HUES6 (cell line): ENCODE measurements at regions not wholly inside any gene's neighbourhood (a gene's known extent, or its start where the extent isn't known, plus 50 kb on each side); places are given as distances from the start of the nearest gene placed in this dataset.

Experiments
- H3K27ac ChIP-seq: 2 replicates; pipeline ENCODE4 v1.7.0; 2013; ENCODE audit warnings: low read depth, mild to moderate bottlenecking, low read length, inconsistent platforms
- H3K27me3 ChIP-seq: 2 replicates; pipeline ENCODE4 v1.6.1; 2013; ENCODE audit warnings: low read length; ENCODE audit not compliant: control insufficient read depth, insufficient read depth
- H3K36me3 ChIP-seq: 2 replicates; pipeline ENCODE4 v1.6.1; 2013; ENCODE audit warnings: low read length; ENCODE audit not compliant: control insufficient read depth, insufficient read depth
- H3K4me1 ChIP-seq: 2 replicates; pipeline ENCODE4 v1.6.1; 2013; ENCODE audit warnings: low read length; ENCODE audit not compliant: control insufficient read depth, insufficient read depth
- H3K4me3 ChIP-seq: 2 replicates; pipeline ENCODE4 v1.5.1; 2013; ENCODE audit warnings: low read depth, low read length
- H3K9ac ChIP-seq: one replicate; pipeline ENCODE4 v1.6.1; 2013; ENCODE audit warnings: mild to moderate bottlenecking, low read length
- H3K9me3 ChIP-seq: 2 replicates; pipeline ENCODE4 v1.6.1; 2013; ENCODE audit warnings: low read depth, low read length; ENCODE audit not compliant: control insufficient read depth, insufficient read depth

- no peak overlapping the region for H3K9ac ChIP-seq
- no peak overlapping the region for H3K4me3 ChIP-seq
- no peak overlapping the region for H3K27ac ChIP-seq
- peaks cover 5% of the 10 kb centered on the region for H3K4me1 ChIP-seq
- H3K9me3 ChIP-seq: no peaks in the 10 kb centered on the region
- no peaks in the 10 kb centered on the region for H3K36me3 ChIP-seq
- H3K27me3 ChIP-seq: no peaks in the 10 kb centered on the region
These were observed 417.9 kb downstream of the NR2F1-AS1 start for GRCh38 chr5:93163010-93163663.

GRCh38 chr5:93161661-93162654 lies 419.1 kb downstream of the NR2F1-AS1 start:
- Histone ChIP-seq H3K4me1 (peaks cover 5% of the 10 kb centered on the region), H3K9me3 (no peaks in the 10 kb centered on the region), H3K27ac (no peak overlapping the region), H3K9ac (no peak overlapping the region), H3K36me3 (no peaks in the 10 kb centered on the region), H3K4me3 (no peak overlapping the region), H3K27me3 (no peaks in the 10 kb centered on the region)

GRCh38 chr5:93158841-93159240 lies 422.2 kb downstream of the NR2F1-AS1 start:
- Histone ChIP-seq H3K36me3 (no peaks in the 10 kb centered on the region), H3K27me3 (no peaks in the 10 kb centered on the region), H3K9ac (no peak overlapping the region), H3K4me3 (no peak overlapping the region), H3K27ac (no peak overlapping the region), H3K9me3 (no peaks in the 10 kb centered on the region), H3K4me1 (peaks cover 5% of the 10 kb centered on the region)

- H3K4me1 ChIP-seq: no peaks in the 10 kb centered on the region
- no peak overlapping the region for H3K4me3 ChIP-seq
- H3K9me3 ChIP-seq: no peaks in the 10 kb centered on the region
- H3K36me3 ChIP-seq: no peaks in the 10 kb centered on the region
- no peak overlapping the region for H3K27ac ChIP-seq
- no peak overlapping the region for H3K9ac ChIP-seq
- H3K27me3 ChIP-seq: no peaks in the 10 kb centered on the region
These were observed 424.5 kb downstream of the NR2F1-AS1 start for GRCh38 chr5:93156566-93156965.

GRCh38 chr5:93154535-93154934 lies 426.5 kb downstream of the NR2F1-AS1 start:
- H3K36me3 ChIP-seq: no peaks in the 10 kb centered on the region
- H3K9me3 ChIP-seq: no peaks in the 10 kb centered on the region
- no peak overlapping the region for H3K9ac ChIP-seq
- no peaks in the 10 kb centered on the region for H3K4me1 ChIP-seq
- no peak overlapping the region for H3K27ac ChIP-seq
- no peaks in the 10 kb centered on the region for H3K27me3 ChIP-seq
- no peak overlapping the region for H3K4me3 ChIP-seq

GRCh38 chr5:93153461-93153860 lies 427.6 kb downstream of the NR2F1-AS1 start:
- Histone ChIP-seq H3K4me1 (no peaks in the 10 kb centered on the region), H3K9ac (no peak overlapping the region), H3K9me3 (no peaks in the 10 kb centered on the region), H3K27me3 (no peaks in the 10 kb centered on the region), H3K4me3 (no peak overlapping the region), H3K36me3 (no peaks in the 10 kb centered on the region), H3K27ac (no peak overlapping the region)

GRCh38 chr5:93151896-93152295 lies 429.1 kb downstream of the NR2F1-AS1 start:
- no peaks in the 10 kb centered on the region for H3K4me1 ChIP-seq
- H3K9me3 ChIP-seq: no peaks in the 10 kb centered on the region
- H3K36me3 ChIP-seq: no peaks in the 10 kb centered on the region
- no peaks in the 10 kb centered on the region for H3K27me3 ChIP-seq
- no peak overlapping the region for H3K4me3 ChIP-seq
- H3K27ac ChIP-seq: no peak overlapping the region
- H3K9ac ChIP-seq: no peak overlapping the region

GRCh38 chr5:93151121-93151520 lies 429.9 kb downstream of the NR2F1-AS1 start:
- Histone ChIP-seq H3K27ac (no peak overlapping the region), H3K4me1 (no peaks in the 10 kb centered on the region), H3K27me3 (no peaks in the 10 kb centered on the region), H3K4me3 (no peak overlapping the region), H3K9ac (no peak overlapping the region), H3K36me3 (no peaks in the 10 kb centered on the region), H3K9me3 (no peaks in the 10 kb centered on the region)

- Histone ChIP-seq H3K9me3 (no peaks in the 10 kb centered on the region), H3K36me3 (no peaks in the 10 kb centered on the region), H3K27me3 (no peaks in the 10 kb centered on the region), H3K9ac (no peak overlapping the region), H3K4me1 (no peaks in the 10 kb centered on the region), H3K4me3 (no peak overlapping the region), H3K27ac (no peak overlapping the region)
These were observed 430.6 kb downstream of the NR2F1-AS1 start for GRCh38 chr5:93150311-93151012.

GRCh38 chr5:93145767-93146166 lies 435.3 kb downstream of the NR2F1-AS1 start:
- Histone ChIP-seq H3K9ac (no peak overlapping the region), H3K4me3 (no peak overlapping the region), H3K4me1 (no peaks in the 10 kb centered on the region), H3K9me3 (peaks cover 4% of the 10 kb centered on the region), H3K27me3 (no peaks in the 10 kb centered on the region), H3K36me3 (no peaks in the 10 kb centered on the region), H3K27ac (no peak overlapping the region)

GRCh38 chr5:93145019-93145418 lies 436.0 kb downstream of the NR2F1-AS1 start:
- no peak overlapping the region for H3K27ac ChIP-seq
- H3K36me3 ChIP-seq: no peaks in the 10 kb centered on the region
- no peaks in the 10 kb centered on the region for H3K27me3 ChIP-seq
- H3K4me3 ChIP-seq: no peak overlapping the region
- peaks cover 4% of the 10 kb centered on the region for H3K9me3 ChIP-seq
- H3K4me1 ChIP-seq: no peaks in the 10 kb centered on the region
- no peak overlapping the region for H3K9ac ChIP-seq
